ENCODE measurements at regions not wholly inside any gene's neighbourhood (a gene's known extent, or its start where the extent isn't known, plus 50 kb on each side); places are given as distances from the start of the nearest gene placed in this dataset.

- DNase-seq (ENCODE audit: low spot score), result no peak
- TF ChIP-seq CTCF (IDR thresholded peaks at IDR 0.05; ENCODE audit: extremely low read depth, missing control alignments), result no peak
These were observed 140.9 kb upstream of the PMFBP1 start for GRCh38 chr16:72312828-72313227.

- no peak for DNase-seq (ENCODE audit: low spot score)
- TF ChIP-seq CTCF (IDR thresholded peaks at IDR 0.05; ENCODE audit: extremely low read depth, missing control alignments), result no peak
These were observed 139.5 kb upstream of the PMFBP1 start for GRCh38 chr16:72311426-72311825.

- DNase-seq (ENCODE audit: low spot score), result no peak
- no peak for TF ChIP-seq CTCF (IDR thresholded peaks at IDR 0.05; ENCODE audit: extremely low read depth, missing control alignments)
These were observed 137.0 kb upstream of the PMFBP1 start for GRCh38 chr16:72309001-72309400.

GRCh38 chr16:72308396-72308795 lies 136.4 kb upstream of the PMFBP1 start:
- no peak for TF ChIP-seq CTCF (IDR thresholded peaks at IDR 0.05; ENCODE audit: extremely low read depth, missing control alignments)
- no peak for DNase-seq (ENCODE audit: low spot score)

- no peak for TF ChIP-seq CTCF (IDR thresholded peaks at IDR 0.05; ENCODE audit: extremely low read depth, missing control alignments)
- DNase-seq (ENCODE audit: low spot score), result no peak
These were observed 130.4 kb upstream of the PMFBP1 start for GRCh38 chr16:72302332-72302731.

GRCh38 chr16:72301523-72302236 lies 129.7 kb upstream of the PMFBP1 start:
- no peak for DNase-seq (ENCODE audit: low spot score)
- TF ChIP-seq CTCF (IDR thresholded peaks at IDR 0.05; ENCODE audit: extremely low read depth, missing control alignments), result no peak

- DNase-seq (ENCODE audit: low spot score), result no peak
- TF ChIP-seq CTCF (IDR thresholded peaks at IDR 0.05; ENCODE audit: extremely low read depth, missing control alignments), result no peak
These were observed 128.9 kb upstream of the PMFBP1 start for GRCh38 chr16:72300892-72301291.

Measured in GM20000 (cell line).